ENCODE measurements at regions not wholly inside any gene's neighbourhood (a gene's known extent, or its start where the extent isn't known, plus 50 kb on each side); places are given as distances from the start of the nearest gene placed in this dataset.
"Not testable (repeated sequence)": the region's sequence is repeated elsewhere in the genome, so short reads cannot be mapped to it uniquely, and the experiment has no call there.

DNA sequence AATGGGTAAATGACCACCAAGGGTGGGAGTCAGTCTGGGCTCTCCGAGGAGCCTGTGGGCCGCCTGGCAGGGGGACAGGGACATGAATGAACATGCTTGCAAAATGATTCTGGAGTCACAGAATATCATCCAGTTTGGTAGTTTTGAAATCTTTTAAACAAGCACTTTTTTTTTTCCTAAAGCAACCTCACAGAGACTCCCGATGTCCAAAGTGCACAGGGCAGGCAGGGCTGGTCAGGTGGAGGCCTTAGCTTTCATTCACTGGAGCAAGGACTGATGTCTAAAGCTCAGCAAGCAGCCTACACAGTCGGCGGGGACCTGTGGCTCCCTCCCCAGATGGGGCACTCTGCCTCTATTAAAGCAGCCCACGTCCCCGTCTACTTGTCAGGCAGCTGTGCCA is 402.9 kb downstream of the PPP1R2C start:
- TF ChIP-seq, protein P1, sequence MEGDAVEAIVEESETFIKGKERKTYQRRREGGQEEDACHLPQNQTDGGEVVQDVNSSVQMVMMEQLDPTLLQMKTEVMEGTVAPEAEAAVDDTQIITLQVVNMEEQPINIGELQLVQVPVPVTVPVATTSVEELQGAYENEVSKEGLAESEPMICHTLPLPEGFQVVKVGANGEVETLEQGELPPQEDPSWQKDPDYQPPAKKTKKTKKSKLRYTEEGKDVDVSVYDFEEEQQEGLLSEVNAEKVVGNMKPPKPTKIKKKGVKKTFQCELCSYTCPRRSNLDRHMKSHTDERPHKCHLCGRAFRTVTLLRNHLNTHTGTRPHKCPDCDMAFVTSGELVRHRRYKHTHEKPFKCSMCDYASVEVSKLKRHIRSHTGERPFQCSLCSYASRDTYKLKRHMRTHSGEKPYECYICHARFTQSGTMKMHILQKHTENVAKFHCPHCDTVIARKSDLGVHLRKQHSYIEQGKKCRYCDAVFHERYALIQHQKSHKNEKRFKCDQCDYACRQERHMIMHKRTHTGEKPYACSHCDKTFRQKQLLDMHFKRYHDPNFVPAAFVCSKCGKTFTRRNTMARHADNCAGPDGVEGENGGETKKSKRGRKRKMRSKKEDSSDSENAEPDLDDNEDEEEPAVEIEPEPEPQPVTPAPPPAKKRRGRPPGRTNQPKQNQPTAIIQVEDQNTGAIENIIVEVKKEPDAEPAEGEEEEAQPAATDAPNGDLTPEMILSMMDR (IDR thresholded peaks at IDR 0.05; ENCODE audit: unreplicated experiment), result no peak
- H3K9me3 Mint-ChIP-seq (ENCODE audit: low read depth), result peaks cover 4% of the 10 kb centered on the region
- no peak overlapping the region for H3K4me3 Mint-ChIP-seq (ENCODE audit: low read depth)
- no peak for DNase-seq (ENCODE audit: low spot score, unreplicated experiment)
- no peak overlapping the region for H3K27ac Mint-ChIP-seq
- H3K36me3 Mint-ChIP-seq (ENCODE audit: insufficient read depth), result no peaks in the 10 kb centered on the region
- H3K27me3 Mint-ChIP-seq, result no peaks in the 10 kb centered on the region
- peaks cover 3% of the 10 kb centered on the region for H3K4me1 Mint-ChIP-seq (ENCODE audit: low read depth)

DNA sequence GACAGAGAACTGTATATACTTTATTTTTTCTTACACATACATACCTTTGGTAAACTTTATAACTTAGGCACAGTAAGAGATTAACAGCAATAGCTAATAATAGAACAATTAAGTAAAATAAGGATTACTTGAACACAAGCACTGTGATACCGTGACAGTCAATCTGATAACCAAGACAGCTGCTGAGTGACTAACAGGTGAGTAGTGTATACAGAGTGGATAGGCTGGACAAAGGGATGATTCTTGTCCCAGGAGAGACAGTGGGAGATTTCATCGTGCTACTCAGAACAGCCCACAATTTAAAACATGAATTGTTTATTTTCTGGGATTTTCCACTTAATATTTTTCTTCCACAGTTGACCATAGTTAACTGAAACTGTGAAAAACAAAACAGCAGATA is 411.8 kb downstream of the PPP1R2C start:
- H3K9me3 Mint-ChIP-seq (ENCODE audit: low read depth), result peaks cover 15% of the 10 kb centered on the region
- no peak overlapping the region for H3K4me3 Mint-ChIP-seq (ENCODE audit: low read depth)
- no peaks in the 10 kb centered on the region for H3K36me3 Mint-ChIP-seq (ENCODE audit: insufficient read depth)
- DNase-seq (ENCODE audit: low spot score, unreplicated experiment), result no peak
- H3K4me1 Mint-ChIP-seq (ENCODE audit: low read depth), result peaks cover 3% of the 10 kb centered on the region
- TF ChIP-seq, protein P1 (IDR thresholded peaks at IDR 0.05; ENCODE audit: unreplicated experiment), result no peak
- no peaks in the 10 kb centered on the region for H3K27me3 Mint-ChIP-seq
- no peak overlapping the region for H3K27ac Mint-ChIP-seq

DNA sequence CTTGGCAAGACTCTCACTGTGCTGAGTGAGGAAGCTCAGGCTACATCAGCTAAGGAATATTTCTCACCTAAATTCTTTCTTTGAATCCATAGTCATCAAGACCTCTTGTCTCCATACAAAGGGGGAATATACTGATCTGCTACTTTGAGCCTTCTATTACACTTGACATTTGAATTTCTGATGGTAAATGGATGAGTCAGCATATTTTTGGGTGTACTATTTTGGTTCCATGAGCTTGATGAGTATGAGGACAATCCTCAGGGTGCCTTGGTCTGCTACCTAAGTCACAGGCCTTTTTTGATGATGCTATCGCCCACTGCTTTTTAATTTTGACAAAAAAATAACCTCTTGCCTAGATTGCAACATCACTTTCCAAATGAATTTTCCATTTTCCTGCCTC is 415.7 kb downstream of the PPP1R2C start:
- peaks cover 14% of the 10 kb centered on the region for H3K9me3 Mint-ChIP-seq (ENCODE audit: low read depth)
- H3K4me1 Mint-ChIP-seq (ENCODE audit: low read depth), result peaks cover 3% of the 10 kb centered on the region
- no peaks in the 10 kb centered on the region for H3K36me3 Mint-ChIP-seq (ENCODE audit: insufficient read depth)
- no peak overlapping the region for H3K27ac Mint-ChIP-seq
- TF ChIP-seq, protein P1 (IDR thresholded peaks at IDR 0.05; ENCODE audit: unreplicated experiment), result no peak
- DNase-seq (ENCODE audit: low spot score, unreplicated experiment), result no peak
- H3K27me3 Mint-ChIP-seq, result no peaks in the 10 kb centered on the region
- H3K4me3 Mint-ChIP-seq (ENCODE audit: low read depth), result no peak overlapping the region

DNA sequence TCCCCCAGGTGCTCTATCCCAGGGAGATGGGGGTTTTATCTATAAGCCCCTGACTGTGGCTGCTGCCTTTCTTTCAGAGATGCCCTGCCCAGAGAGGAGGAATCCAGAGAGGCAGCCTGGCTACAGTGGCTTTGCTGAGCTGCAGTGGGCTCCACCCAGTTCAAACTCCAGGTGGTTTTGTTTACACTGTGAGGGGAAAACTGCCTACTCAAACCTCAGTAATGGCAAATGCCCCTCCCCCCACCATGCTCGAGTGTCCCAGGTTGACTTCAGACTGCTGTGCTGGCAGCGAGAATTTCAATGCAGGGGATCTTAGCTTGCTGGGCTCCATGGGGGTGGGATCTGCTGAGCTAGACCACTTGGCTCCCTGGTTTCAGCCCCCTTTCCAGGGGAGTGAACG is 419.6 kb upstream of the CASK start:
- not testable (repeated sequence) for H3K36me3 Mint-ChIP-seq (ENCODE audit: insufficient read depth); DNase-seq (ENCODE audit: low spot score, unreplicated experiment); H3K4me3 Mint-ChIP-seq (ENCODE audit: low read depth); H3K27ac Mint-ChIP-seq; H3K4me1 Mint-ChIP-seq (ENCODE audit: low read depth); H3K27me3 Mint-ChIP-seq
- H3K9me3 Mint-ChIP-seq (ENCODE audit: low read depth), result peaks cover 61% of the 10 kb centered on the region
